Femur (tissue), 1 donor: ENCODE measurements at regions not wholly inside any gene's neighbourhood (a gene's known extent, or its start where the extent isn't known, plus 50 kb on each side); places are given as distances from the start of the nearest gene placed in this dataset.
"Not testable (repeated sequence)": the region's sequence is repeated elsewhere in the genome, so short reads cannot be mapped to it uniquely, and the experiment has no call there.

ENCODE experiments used
- DNase-seq: peaks from one replicate; pipeline ENCODE4 v3.0.0-alpha.2; 2017

GRCh38 chr14:34381304-34381703, 80.7 kb downstream of the SPTSSA start:
- not testable (repeated sequence) for DNase-seq

GRCh38 chr14:34380471-34380845, 81.6 kb downstream of the SPTSSA start:
- DNase-seq: no peak

DNA sequence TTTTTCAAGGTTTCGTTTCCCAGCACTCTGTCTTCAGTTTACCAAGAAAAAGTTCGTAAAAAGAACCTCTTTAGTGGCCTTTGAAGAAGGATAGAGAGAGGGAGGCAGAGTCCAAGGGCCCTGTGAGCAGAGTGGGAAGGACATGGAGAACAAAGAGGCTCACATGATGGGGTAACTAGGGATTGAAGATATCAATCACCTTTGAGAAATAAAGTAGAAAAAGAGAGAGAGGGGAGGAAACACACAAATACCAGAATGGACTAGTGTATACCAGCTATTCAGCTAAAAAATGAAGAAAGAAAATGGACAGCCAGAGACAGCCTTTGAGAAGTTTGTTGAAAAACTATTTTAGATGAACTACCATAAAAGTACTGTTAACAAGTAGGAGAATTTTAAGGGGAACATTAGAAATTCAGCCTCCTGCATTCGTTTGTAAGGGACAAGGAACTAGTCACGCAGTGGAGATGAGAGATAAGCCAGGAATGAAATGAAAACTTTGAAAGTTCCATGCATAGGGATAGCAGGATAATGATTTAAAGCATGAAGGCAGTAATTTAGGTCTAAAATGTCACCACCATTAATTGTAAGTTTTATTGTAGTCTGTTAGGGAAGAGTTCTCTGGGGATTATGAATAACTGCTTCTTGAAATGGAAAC, 82.1 kb downstream of the SPTSSA start:
- no peak for DNase-seq

GRCh38 chr14:34376649-34377267, 85.3 kb downstream of the SPTSSA start:
- no peak for DNase-seq

DNA sequence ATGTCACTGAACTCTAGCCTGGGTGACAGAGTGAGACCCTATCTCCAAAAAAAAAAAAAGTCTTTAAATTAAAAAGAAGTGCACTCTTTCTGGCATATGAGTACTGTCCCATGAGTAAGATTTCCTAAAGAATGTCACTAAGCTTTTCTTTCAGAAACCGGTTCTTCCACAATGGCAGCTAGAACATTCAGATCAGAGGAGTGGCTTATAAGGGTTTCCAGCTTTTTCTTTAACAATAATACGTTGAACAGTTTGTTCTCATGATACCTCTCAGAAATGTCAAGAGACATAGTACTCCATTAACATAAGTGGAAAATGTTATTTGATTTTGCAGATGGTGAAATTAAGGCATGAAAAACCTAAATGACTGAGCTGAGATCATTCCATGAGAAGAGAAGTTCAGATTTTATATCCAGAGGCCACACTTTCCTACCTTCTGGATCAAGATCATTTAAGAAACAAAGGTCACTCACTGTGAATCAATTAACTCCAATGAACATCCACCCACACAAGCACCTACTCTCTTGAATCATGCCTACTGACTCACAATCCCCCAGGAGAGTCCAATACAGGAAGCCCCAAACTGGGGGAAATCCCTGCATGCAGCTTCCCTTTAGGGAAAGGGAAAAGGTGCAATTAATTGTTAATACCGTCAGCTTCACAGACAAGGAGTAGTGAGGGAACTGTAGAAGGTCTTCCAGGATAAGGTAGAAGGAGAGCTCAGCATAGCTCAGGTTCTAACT, 86.9 kb downstream of the SPTSSA start:
- DNase-seq: no peak

DNA sequence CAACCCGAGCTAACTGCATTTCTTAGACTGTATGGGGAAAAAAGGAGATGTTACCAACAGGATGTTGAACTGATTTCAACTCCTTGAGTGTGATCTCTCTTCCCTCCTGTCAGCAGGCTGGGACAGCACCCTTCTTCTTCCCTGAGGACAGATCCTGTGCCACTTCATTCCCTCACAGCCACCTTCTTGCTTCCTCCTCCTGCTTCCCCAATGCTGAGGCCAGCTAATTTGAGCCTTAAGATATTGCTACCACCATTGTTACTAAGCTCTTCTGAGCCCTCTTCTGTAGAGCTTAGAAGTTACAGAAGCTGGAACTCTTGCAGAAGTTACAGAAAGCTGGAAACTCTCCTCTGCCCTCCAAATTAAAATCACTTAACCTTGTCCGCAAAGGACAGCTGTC, 88.8 kb downstream of the SPTSSA start:
- no peak for DNase-seq

GRCh38 chr14:34372786-34373185, 89.3 kb downstream of the SPTSSA start:
- no peak for DNase-seq

DNA sequence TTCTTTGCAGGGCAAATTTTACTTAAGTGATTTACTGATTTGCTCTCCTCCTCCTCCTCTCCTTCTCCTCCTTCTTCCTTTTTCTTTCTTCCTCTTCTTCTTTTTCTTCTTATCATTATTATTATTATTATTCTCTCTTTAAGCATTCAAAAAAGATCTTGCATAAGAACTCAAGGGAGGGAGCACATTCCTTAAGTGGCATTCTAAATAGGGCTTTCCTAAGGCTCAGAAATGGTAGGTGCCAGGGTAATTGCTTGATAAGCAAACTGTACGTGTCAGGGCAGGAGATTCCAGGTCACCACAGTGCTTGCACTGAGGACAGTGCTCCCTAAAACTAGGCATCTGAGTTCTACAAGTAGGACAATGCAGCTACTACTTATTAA, 92.4 kb downstream of the SPTSSA start:
- DNase-seq: no peak

DNA sequence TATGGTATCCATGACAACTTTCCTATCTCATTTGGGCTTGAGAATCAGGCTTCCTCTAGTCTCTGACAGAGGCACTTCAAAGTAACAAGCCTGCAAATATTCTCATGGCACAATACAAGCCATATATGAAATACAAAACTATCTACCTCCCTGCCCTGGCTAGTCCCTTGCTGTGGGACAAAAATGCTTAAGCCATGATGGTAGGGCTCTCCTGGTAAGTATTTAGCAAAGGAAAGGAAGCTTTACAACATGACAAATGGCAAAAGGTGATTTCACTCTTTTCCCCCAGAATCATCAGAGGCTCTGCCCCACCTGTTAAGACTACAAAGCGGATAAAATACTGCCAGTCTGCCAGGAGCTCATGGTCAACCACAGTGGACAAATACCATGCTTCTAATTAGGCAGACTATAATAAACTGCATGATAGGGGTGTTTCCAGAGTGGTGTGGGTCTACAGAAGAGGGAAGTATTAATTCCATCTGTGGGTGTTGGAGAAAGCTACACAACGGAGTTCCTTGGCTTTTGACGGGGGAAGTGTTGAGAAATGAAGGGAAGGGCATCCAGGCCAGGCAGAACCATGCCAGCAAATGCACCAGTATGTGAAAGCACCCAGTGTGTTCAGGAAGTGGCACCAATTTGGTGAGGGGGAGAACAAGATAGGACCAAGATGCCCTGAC, 92.9 kb downstream of the SPTSSA start:
- no peak for DNase-seq

GRCh38 chr14:34368115-34368970, 93.7 kb downstream of the SPTSSA start:
- no peak for DNase-seq

DNA sequence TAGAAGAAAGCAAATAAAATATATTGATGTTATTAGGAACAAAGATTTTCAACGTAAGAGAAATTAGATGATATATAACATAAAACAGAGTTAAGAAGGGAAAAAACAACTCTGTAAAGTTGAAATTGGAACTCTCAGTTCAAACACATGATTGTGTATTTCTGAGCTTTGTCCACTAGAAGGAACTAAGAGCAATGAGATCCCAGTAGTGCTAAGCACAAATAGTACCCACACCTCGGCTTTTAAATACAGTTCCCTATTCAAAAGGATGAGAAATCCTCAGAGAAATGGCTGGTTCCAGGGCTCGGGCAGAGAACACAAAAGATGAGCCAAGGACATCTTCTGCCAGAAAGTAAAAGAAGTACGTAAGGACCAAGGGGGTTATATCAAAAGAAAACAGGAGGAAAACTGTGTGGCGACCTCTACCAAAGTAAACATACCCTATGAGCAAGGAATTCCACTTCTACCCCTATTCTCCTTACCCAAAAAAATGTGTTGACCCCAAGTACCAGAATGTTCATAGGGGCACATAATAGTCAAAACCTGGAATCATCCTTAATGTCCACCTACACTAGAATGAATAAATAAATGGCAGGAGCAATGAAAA, 96.6 kb downstream of the SPTSSA start:
- DNase-seq: no peak

GRCh38 chr14:34364201-34364600, 97.8 kb downstream of the SPTSSA start:
- no peak for DNase-seq

DNA sequence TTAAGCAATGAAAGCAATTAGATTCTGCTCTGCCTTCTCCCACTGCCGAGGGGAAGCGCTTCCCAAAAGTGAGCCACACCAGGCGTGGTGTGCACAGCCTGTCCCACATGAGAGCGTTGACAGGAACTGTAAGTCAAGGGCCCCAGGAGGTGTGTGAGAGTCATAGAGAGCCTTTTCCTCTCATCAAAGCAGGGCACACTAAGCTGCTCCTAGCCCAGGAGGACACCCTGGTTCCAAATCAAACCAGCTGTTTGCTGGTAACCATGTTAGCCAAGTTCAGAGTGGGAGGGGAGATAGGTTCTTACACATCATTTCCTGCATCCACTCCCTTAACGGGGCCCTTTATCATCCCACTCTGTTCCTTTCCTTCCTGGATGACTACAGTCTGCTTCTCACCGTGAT, 98.3 kb downstream of the SPTSSA start:
- DNase-seq: no peak

DNA sequence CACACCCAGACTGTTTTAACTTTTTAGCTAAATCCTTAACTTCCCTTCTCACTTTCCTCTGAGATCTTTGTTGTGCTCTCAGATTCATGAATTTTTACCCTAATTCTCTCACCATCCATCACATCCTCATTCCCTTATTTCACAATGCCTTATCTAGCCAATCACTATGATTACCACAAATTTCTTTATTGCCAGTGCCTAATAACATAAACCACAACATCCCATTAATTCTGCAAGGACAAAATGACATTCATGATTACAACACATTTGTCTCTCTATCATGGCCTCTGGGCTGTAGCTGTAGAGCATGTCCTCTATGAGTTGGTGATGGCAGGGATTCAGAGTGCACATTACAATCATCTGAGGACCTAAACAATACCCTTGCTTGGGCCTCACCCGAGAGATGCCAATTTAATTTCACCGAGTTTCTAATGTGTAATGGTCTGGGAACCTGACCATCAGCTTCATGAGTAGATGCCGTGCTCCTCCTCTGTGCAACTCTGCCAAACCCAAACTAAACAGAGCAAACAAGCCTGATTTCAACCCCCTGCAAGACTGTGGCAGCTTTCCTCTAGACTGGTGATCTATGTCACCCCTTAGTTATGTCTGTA, 99.3 kb downstream of the SPTSSA start:
- no peak for DNase-seq

DNA sequence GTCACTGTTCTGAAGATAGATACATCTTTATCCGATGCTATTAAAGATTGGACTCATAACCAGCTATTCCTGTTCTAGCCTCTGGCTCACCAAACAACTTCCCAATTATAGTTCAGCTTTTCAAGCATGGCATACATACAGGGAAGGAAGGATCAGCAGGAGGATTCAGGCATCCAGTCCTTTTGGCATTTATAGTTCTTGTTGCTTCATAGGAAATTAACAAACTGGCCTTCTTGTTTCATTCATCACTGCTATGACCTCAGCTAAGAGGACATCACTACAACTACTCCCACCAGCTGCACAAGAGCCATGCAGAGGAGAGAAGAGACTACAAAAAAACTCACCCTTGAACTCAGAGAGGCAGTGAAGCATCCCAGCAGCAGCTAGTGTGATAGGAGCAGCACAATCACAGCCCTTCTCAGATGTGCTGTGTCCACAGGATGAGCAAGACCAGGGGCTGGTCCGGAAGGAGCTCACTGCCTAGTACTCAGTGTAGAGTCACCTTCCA, 100.5 kb downstream of the SPTSSA start:
- no peak for DNase-seq

- DNase-seq: no peak
These were observed 102.5 kb downstream of the SPTSSA start for GRCh38 chr14:34359420-34360117.

GRCh38 chr14:34356264-34356654, 105.8 kb downstream of the SPTSSA start:
- no peak for DNase-seq

- DNase-seq: no peak
These were observed 106.3 kb downstream of the SPTSSA start for GRCh38 chr14:34355584-34356263.

- no peak for DNase-seq
These were observed 107.5 kb downstream of the SPTSSA start for GRCh38 chr14:34354556-34354955.

DNA sequence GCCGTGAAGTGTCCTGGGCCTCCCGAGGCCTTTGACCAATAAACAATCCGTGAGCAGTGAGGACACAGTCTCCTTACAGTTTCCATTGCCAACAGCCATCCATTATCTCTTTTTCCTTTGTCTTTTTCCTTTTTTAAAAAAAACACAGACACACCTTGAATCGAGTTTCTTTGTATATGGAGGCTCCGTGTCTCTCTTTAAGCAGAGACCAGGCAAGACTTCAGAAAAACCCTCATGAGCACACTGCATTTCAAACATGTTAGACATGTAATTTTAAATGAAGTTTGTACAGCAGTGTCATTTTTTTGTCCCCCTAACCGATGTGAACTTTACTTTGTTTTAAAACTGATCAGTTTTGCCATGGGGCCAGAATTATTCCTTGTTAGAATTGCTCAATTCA, 111.1 kb downstream of the SPTSSA start:
- DNase-seq: no peak
